ENCODE measurements at regions not wholly inside any gene's neighbourhood (a gene's known extent, or its start where the extent isn't known, plus 50 kb on each side); places are given as distances from the start of the nearest gene placed in this dataset.

- H3K27ac Mint-ChIP-seq, result no peak overlapping the region
- no peaks in the 10 kb centered on the region for H4K20me1 ChIP-seq (ENCODE audit: insufficient read depth, low read length)
- no peak overlapping the region for H3K4me2 ChIP-seq (replicated peaks; ENCODE audit: extremely low read depth, low read length, poor library complexity, severe bottlenecking)
- no peak overlapping the region for H3K4me3 ChIP-seq (replicated peaks in 1 of 3; ENCODE audit: low read depth in 2 of 3, low read length in 3 of 3)
- peaks cover 3 to 5% of the 10 kb centered on the region in 2 donors for H3K9me3 ChIP-seq (replicated peaks in 1 of 2; ENCODE audit: control insufficient read depth in 1 of 2, insufficient read depth in 1 of 2, low read length in 2 of 2)
- no peaks in the 10 kb centered on the region for H3K27me3 Mint-ChIP-seq (ENCODE audit: low read depth in 3 of 3)
- no peak overlapping the region for H3K4me3 Mint-ChIP-seq
- H2AFZ ChIP-seq (ENCODE audit: insufficient read depth, low read depth, low read length, poor library complexity, severe bottlenecking), result no peak overlapping the region
- no peaks in the 10 kb centered on the region for H3K36me3 Mint-ChIP-seq
- no peaks in the 10 kb centered on the region for H3K36me3 ChIP-seq (replicated peaks in 1 of 2; ENCODE audit: control insufficient read depth in 1 of 2, insufficient read depth in 2 of 2, low read length in 2 of 2)
- intact Hi-C loops (cut with micrococcal nuclease), result no loop called here
- no peak overlapping the region for H3K27ac ChIP-seq (ENCODE audit: low read depth in 1 of 2, low read length in 2 of 2)
- WGBS (ENCODE audit: insufficient coverage), result 71% methylated on average over 1 of the region's 4 CpGs
- H3K27me3 ChIP-seq (ENCODE audit: control insufficient read depth in 2 of 2, insufficient read depth in 2 of 2, low read length in 2 of 2), result no peaks in the 10 kb centered on the region
- DNase-seq, result no peak
- no peak overlapping the region for H3K9ac ChIP-seq (ENCODE audit: insufficient read depth, low read length, poor library complexity, severe bottlenecking)
- no peaks in the 10 kb centered on the region for H3K4me1 Mint-ChIP-seq
- TF ChIP-seq CTCF (IDR thresholded peaks at IDR 0.05), result no peak
- no peaks in the 10 kb centered on the region for H3K79me2 ChIP-seq (ENCODE audit: insufficient read depth, low read length)
- H3K9me3 Mint-ChIP-seq, result peaks cover 0 to 6% (median 3%) of the 10 kb centered on the region in 7 donors
- H3K4me1 ChIP-seq (ENCODE audit: control insufficient read depth in 1 of 2, insufficient read depth in 2 of 2, low read length in 2 of 2), result no peaks in the 10 kb centered on the region
Observed at GRCh38 chr2:125070726-125071505, 1045.8 kb downstream of the CNTNAP5 start.

GRCh38 chr2:125073440-125073839, 1048.4 kb downstream of the CNTNAP5 start:
- Mint-ChIP-seq H3K27ac (no peak overlapping the region), H3K36me3 (no peaks in the 10 kb centered on the region), H3K9me3 (peaks cover 0 to 9% (median 3%) of the 10 kb centered on the region in 7 donors), H3K27me3 (ENCODE audit: low read depth in 3 of 3) (no peaks in the 10 kb centered on the region), H3K4me3 (no peak overlapping the region), H3K4me1 (no peaks in the 10 kb centered on the region)
- H3K4me1 ChIP-seq (ENCODE audit: control insufficient read depth in 1 of 2, insufficient read depth in 2 of 2, low read length in 2 of 2), result no peaks in the 10 kb centered on the region
- H3K79me2 ChIP-seq (ENCODE audit: insufficient read depth, low read length), result no peaks in the 10 kb centered on the region
- no peak overlapping the region for H3K4me2 ChIP-seq (replicated peaks; ENCODE audit: extremely low read depth, low read length, poor library complexity, severe bottlenecking)
- no peak overlapping the region for H3K4me3 ChIP-seq (replicated peaks in 1 of 3; ENCODE audit: low read depth in 2 of 3, low read length in 3 of 3)
- no peaks in the 10 kb centered on the region for H3K36me3 ChIP-seq (replicated peaks in 1 of 2; ENCODE audit: control insufficient read depth in 1 of 2, insufficient read depth in 2 of 2, low read length in 2 of 2)
- no peak overlapping the region for H2AFZ ChIP-seq (ENCODE audit: insufficient read depth, low read depth, low read length, poor library complexity, severe bottlenecking)
- no peaks in the 10 kb centered on the region for H3K27me3 ChIP-seq (ENCODE audit: control insufficient read depth in 2 of 2, insufficient read depth in 2 of 2, low read length in 2 of 2)
- H3K27ac ChIP-seq (ENCODE audit: low read depth in 1 of 2, low read length in 2 of 2), result no peak overlapping the region
- peaks cover 10 to 14% of the 10 kb centered on the region in 2 donors for H3K9me3 ChIP-seq (replicated peaks in 1 of 2; ENCODE audit: control insufficient read depth in 1 of 2, insufficient read depth in 1 of 2, low read length in 2 of 2)
- H3K9ac ChIP-seq (ENCODE audit: insufficient read depth, low read length, poor library complexity, severe bottlenecking), result no peak overlapping the region
- no CpG with 5 or more reads among the region's 3 CpGs for WGBS (ENCODE audit: insufficient coverage)
- no peak for DNase-seq
- TF ChIP-seq CTCF (IDR thresholded peaks at IDR 0.05), result no peak
- H4K20me1 ChIP-seq (ENCODE audit: insufficient read depth, low read length), result no peaks in the 10 kb centered on the region
- intact Hi-C loops (cut with micrococcal nuclease), result no loop called here
